ENCODE measurements at regions not wholly inside any gene's neighbourhood (a gene's known extent, or its start where the extent isn't known, plus 50 kb on each side); places are given as distances from the start of the nearest gene placed in this dataset.
"Not testable (repeated sequence)": the region's sequence is repeated elsewhere in the genome, so short reads cannot be mapped to it uniquely, and the experiment has no call there.

DNA sequence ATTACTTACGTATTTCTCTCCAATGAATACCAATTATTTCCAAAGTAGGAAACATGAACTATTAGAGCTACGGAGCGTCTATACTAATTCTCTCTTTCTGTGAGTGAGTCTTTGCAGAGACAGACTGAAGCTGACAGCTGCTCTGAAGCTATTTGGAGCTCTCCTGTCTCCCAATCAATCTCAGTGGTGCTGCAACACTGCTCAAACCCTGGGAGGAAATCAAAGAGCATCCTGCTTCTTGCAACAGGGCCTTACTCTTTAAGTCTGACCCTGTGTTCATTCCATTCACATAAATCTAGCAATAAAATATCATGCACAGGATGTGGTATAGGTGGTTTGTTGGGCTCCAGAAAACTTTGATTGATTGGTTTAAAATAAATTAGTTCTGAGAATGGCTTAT, 685.7 kb upstream of the IGFBP3 start:
- TF ChIP-seq FOXP2 (optimal IDR thresholded peaks at IDR 0.05; ENCODE audit: control extremely low read depth, extremely low read length, insufficient read depth) (no peak), POLR2AphosphoS5 (IDR thresholded peaks at IDR 0.05; ENCODE audit: borderline replicate concordance, low read depth, low read length) (no peak), EZH2 (IDR thresholded peaks at IDR 0.05) (no peak)
- Histone ChIP-seq H3K9ac (ENCODE audit: insufficient read length) (no peak overlapping the region), H3K9me3 (ENCODE audit: low read depth, low read length) (no peaks in the 10 kb centered on the region), H3K4me3 (no peak overlapping the region), H3K27ac (no peak overlapping the region), H3K36me3 (ENCODE audit: insufficient read depth, low read length) (no peaks in the 10 kb centered on the region)
- DNase-seq (ENCODE audit: low read depth, low spot score): no peak

DNA sequence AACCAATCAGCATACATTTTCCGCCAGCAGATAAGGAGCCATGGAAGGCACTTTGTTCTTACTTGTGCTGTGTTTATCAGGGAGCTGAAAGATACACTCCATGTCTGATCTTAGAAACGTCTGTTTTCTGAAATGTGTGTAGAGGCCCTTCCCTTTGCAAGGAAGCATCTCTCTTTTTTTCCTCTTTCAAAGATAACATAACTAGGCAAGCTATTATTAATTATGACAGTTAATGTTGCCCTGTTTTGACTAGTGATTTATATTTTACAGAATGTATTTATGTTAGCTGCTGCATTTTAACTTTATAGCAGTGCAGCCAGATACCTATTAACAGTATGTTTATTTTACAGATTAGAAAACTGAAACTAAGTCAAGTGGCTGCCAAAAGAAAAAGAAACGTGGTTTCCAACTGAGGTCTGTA, 683.2 kb upstream of the IGFBP3 start:
- no peak overlapping the region for H3K27ac ChIP-seq
- no peaks in the 10 kb centered on the region for H3K9me3 ChIP-seq (ENCODE audit: low read depth, low read length)
- no peak overlapping the region for H3K4me3 ChIP-seq
- H3K9ac ChIP-seq (ENCODE audit: insufficient read length): no peak overlapping the region
- DNase-seq (ENCODE audit: low read depth, low spot score): no peak
- no peaks in the 10 kb centered on the region for H3K36me3 ChIP-seq (ENCODE audit: insufficient read depth, low read length)
- TF ChIP-seq FOXP2 (optimal IDR thresholded peaks at IDR 0.05; ENCODE audit: control extremely low read depth, extremely low read length, insufficient read depth): no peak

DNA sequence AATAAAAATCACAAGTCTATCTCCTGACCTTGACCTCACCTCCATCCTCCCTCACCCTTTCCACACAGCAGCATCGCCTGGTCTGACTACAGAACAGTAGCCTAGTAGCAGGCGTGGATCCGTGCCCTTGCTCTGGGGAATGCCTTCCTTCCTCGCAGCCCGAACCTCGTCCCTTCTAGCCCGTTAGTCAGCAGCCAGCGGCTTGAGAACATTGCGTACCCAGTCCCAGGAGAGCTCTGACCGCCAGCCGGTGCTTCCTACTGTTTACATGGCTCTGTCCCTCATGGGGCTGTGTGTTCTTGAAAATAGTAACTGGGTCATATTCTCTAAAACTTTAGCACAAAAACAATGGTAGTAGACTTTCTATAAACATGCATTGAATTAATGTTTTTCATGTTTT, 682.7 kb upstream of the IGFBP3 start:
- Histone ChIP-seq H3K9ac (ENCODE audit: insufficient read length) (no peak overlapping the region), H3K36me3 (ENCODE audit: insufficient read depth, low read length) (no peaks in the 10 kb centered on the region), H3K9me3 (ENCODE audit: low read depth, low read length) (no peaks in the 10 kb centered on the region), H3K27ac (no peak overlapping the region), H3K4me3 (no peak overlapping the region)
- no peak for DNase-seq (ENCODE audit: low read depth, low spot score)
- TF ChIP-seq FOXP2 (optimal IDR thresholded peaks at IDR 0.05; ENCODE audit: control extremely low read depth, extremely low read length, insufficient read depth) (no peak), POLR2AphosphoS5 (IDR thresholded peaks at IDR 0.05; ENCODE audit: borderline replicate concordance, low read depth, low read length) (no peak), EZH2 (IDR thresholded peaks at IDR 0.05) (no peak)

DNA sequence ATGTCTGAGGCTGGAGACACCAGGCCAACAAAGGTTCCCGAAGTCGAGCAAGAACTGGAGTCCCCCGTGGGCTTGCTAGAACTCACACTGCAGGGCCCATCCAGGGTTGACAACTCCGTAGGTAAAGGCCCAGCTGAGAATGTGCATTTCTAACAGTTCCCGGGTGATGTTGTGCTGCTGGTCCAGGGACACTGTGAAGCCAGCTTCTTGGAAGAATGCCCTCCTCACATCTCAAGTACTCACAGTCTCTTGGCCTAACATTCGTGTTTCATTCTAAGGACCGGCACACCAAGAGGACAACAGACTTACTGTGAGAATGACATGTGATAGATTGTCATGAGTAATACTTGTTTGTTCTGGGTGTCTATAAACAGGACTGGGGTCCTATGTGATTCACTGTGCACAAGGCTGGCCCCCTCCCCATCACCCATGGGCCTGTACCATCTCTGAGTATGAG, 682.3 kb upstream of the IGFBP3 start:
- H3K4me3 ChIP-seq: no peak overlapping the region
- no peak overlapping the region for H3K9ac ChIP-seq (ENCODE audit: insufficient read length)
- no peak for TF ChIP-seq FOXP2 (optimal IDR thresholded peaks at IDR 0.05; ENCODE audit: control extremely low read depth, extremely low read length, insufficient read depth)
- TF ChIP-seq POLR2AphosphoS5 (IDR thresholded peaks at IDR 0.05; ENCODE audit: borderline replicate concordance, low read depth, low read length): no peak
- no peak for TF ChIP-seq EZH2 (IDR thresholded peaks at IDR 0.05)
- no peak for DNase-seq (ENCODE audit: low read depth, low spot score)
- no peak overlapping the region for H3K27ac ChIP-seq
- H3K9me3 ChIP-seq (ENCODE audit: low read depth, low read length): no peaks in the 10 kb centered on the region
- no peaks in the 10 kb centered on the region for H3K36me3 ChIP-seq (ENCODE audit: insufficient read depth, low read length)

DNA sequence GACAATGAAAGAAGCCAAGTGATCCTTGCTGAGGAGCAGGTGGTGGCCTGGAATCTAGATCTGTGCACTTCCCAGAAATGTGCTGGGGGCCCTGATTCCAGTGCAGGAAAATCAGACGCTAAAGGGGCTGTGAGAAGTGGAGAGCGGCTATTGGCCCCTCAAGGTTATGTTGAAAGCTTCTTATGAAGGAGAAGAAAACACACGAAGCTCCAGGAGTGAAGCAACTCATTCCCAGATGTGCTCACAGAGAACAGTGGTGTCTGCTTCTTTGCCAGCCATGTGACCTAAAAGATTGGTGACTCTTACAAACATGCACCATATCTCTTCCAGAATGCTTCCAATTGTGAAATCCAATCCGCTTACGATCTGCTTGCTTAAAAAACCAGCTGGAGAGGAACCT, 679.3 kb upstream of the IGFBP3 start:
- Histone ChIP-seq H3K36me3 (ENCODE audit: insufficient read depth, low read length) (no peaks in the 10 kb centered on the region), H3K4me3 (no peak overlapping the region), H3K9me3 (ENCODE audit: low read depth, low read length) (no peaks in the 10 kb centered on the region), H3K27ac (no peak overlapping the region), H3K9ac (ENCODE audit: insufficient read length) (no peak overlapping the region)
- no peak for DNase-seq (ENCODE audit: low read depth, low spot score)
- TF ChIP-seq POLR2AphosphoS5 (IDR thresholded peaks at IDR 0.05; ENCODE audit: borderline replicate concordance, low read depth, low read length): no peak
- no peak for TF ChIP-seq FOXP2 (optimal IDR thresholded peaks at IDR 0.05; ENCODE audit: control extremely low read depth, extremely low read length, insufficient read depth)
- no peak for TF ChIP-seq EZH2 (IDR thresholded peaks at IDR 0.05)

DNA sequence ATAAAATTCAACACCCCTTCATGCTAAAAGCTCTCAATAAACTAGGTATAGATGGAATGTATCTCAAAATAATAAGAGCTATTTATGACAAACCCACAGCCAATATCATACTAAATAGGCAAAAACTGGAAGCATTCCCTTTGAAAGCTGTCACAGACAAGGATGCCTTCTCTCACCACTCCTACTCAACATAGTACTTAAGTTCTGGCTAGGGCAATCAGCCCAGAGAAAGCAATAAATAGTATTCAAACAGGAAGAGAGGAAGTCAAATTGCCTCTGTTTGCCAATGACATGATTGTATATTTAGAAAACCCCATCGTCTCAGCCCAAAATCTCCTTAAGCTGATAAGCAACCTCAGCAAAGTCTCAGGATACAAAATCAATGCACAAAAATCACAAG, 673.8 kb upstream of the IGFBP3 start:
- not testable (repeated sequence) for DNase-seq (ENCODE audit: low read depth, low spot score); H3K9me3 ChIP-seq (ENCODE audit: low read depth, low read length); H3K9ac ChIP-seq (ENCODE audit: insufficient read length); H3K27ac ChIP-seq; H3K36me3 ChIP-seq (ENCODE audit: insufficient read depth, low read length); H3K4me3 ChIP-seq

DNA sequence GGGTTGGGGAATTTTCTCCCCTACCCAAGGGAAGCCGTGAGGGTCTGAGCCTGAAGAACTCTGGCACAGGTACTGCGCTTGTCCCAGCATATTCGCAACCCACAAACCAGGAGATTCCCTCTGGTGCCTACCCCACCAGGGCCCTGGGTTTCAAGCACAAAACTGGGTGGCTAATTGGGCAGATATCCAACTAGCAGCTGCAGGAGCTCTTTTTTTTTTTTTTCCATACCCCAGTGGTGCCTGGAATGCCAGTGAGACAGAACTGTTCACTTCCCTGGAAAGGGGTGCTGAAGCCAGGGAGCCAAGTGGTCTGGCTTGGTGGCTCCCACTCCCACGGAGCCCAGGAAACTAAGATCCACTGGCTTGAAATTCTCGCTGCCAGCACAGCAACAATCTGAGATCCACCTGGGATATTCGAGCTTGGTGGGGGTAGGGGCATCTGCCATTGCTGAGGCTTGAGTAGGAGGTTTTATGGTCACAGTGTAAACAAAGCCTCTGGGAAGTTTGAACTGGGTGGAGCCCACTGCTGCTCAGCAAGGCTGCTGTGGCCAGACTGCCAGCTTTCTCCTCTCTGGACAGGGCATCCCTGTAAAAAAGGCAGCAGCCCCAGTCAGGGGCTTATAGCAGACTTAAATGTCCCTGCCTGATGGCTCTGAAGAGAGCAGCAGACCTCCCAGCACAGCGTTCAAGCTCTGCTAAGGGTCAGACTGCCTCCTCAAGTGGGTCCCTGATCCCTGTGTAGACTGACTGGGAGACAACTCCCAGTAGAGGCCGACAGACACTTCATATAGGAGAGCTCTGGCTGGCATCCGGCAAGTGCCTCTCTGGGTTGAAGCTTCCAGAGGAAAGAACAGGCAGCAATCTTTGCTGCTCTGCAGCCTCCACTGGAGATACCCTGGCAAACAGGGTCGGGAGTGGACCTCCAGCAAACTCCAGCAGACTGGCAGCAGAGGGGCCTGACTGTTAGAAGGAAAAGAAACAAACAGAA, 670.1 kb upstream of the IGFBP3 start:
- DNase-seq (ENCODE audit: low read depth, low spot score); H3K27ac ChIP-seq: not testable (repeated sequence)

DNA sequence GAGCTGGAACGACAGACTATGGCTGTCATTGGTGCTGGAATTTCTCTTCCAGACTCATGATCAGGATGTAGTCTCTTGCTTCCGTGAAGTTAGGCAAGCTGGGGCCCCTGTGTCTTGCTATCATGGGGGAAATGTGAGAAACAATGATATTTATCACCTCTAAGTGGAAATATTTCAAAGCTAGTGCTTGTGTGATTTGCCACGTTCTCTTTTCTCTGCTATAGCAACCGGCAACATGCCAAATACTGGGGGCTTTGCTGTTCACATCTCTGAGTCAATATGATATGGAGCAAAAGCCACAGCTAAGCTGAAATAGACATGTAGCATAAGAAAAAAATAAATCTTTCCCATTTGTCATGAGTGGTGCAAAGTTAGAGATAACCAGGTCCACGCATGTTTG, 668.2 kb upstream of the IGFBP3 start:
- Histone ChIP-seq H3K4me3 (no peak overlapping the region), H3K9me3 (ENCODE audit: low read depth, low read length) (no peaks in the 10 kb centered on the region), H3K9ac (ENCODE audit: insufficient read length) (no peak overlapping the region), H3K36me3 (ENCODE audit: insufficient read depth, low read length) (no peaks in the 10 kb centered on the region), H3K27ac (no peak overlapping the region)
- DNase-seq (ENCODE audit: low read depth, low spot score): no peak
- TF ChIP-seq FOXP2 (optimal IDR thresholded peaks at IDR 0.05; ENCODE audit: control extremely low read depth, extremely low read length, insufficient read depth): no peak
- TF ChIP-seq POLR2AphosphoS5 (IDR thresholded peaks at IDR 0.05; ENCODE audit: borderline replicate concordance, low read depth, low read length): no peak

More for the DNA sequence above, 670.1 kb upstream of the IGFBP3 start:
- H3K9me3 ChIP-seq (ENCODE audit: low read depth, low read length); H3K4me3 ChIP-seq; H3K36me3 ChIP-seq (ENCODE audit: insufficient read depth, low read length); H3K9ac ChIP-seq (ENCODE audit: insufficient read length): not testable (repeated sequence)

DNA sequence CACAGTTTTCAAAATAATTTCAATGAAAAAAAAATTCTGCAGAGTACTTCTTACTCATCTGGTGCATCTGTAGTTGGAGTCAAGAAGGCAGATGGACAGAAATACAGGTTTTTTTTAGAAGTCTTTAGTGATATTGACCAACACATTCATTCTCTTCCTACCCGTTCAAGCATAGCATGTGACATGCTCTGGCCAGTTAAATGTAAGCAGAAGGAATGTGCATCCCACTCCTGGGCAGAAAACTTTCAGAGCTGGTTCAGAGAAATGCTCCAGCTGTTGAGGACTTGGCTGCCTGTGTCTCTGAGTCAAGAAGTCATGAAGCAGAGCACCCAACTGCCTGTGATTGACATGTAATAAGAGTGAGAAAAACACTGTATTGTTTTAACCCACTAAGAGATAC, 665.3 kb upstream of the IGFBP3 start:
- no peak for DNase-seq (ENCODE audit: low read depth, low spot score)
- no peak overlapping the region for H3K9ac ChIP-seq (ENCODE audit: insufficient read length)
- H3K4me3 ChIP-seq: no peak overlapping the region
- no peak for TF ChIP-seq POLR2AphosphoS5 (IDR thresholded peaks at IDR 0.05; ENCODE audit: borderline replicate concordance, low read depth, low read length)
- no peaks in the 10 kb centered on the region for H3K36me3 ChIP-seq (ENCODE audit: insufficient read depth, low read length)
- H3K27ac ChIP-seq: no peak overlapping the region
- H3K9me3 ChIP-seq (ENCODE audit: low read depth, low read length): no peaks in the 10 kb centered on the region

Data from SK-N-MC (cell line).